CD14-positive monocyte (primary cell): ENCODE measurements at regions not wholly inside any gene's neighbourhood (a gene's known extent, or its start where the extent isn't known, plus 50 kb on each side); places are given as distances from the start of the nearest gene placed in this dataset.

Source experiments
- DNase-seq, 3 donors: peaks; one replicate each; pipeline ENCODE4 v3.0.0-alpha.2; 2011 to 2022
- H2AFZ ChIP-seq: 2 replicates; pipeline ENCODE4 v1.6.0; 2012; ENCODE audit warnings: mild to moderate bottlenecking, low read depth, low read length, inconsistent platforms; ENCODE audit not compliant: insufficient read depth, poor library complexity, severe bottlenecking
- H3K27ac ChIP-seq, 2 donors: 1 replicate in 1 of 2; 2 replicates in 1 of 2; pipeline ENCODE4 v1.5.1; 2012 to 2013; ENCODE audit warnings: low read length in 2 of 2, control low read depth in 1 of 2, inconsistent platforms in 1 of 2, low read depth in 1 of 2, mild to moderate bottlenecking in 1 of 2
- H3K27me3 ChIP-seq, 2 donors: one replicate each; pipeline versions ENCODE4 v1.6.0 to v1.6.1; 2011 to 2013; ENCODE audit warnings: low read length in 2 of 2; ENCODE audit not compliant: control insufficient read depth in 2 of 2, insufficient read depth in 2 of 2
- H3K36me3 ChIP-seq, 2 donors: replicated peaks in 1 of 2; 1 replicate in 1 of 2; 2 replicates in 1 of 2; pipeline versions ENCODE4 v1.5.1 to v1.6.1; 2012 to 2013; ENCODE audit warnings: low read length in 2 of 2, control low read depth in 1 of 2, inconsistent platforms in 1 of 2, mild to moderate bottlenecking in 1 of 2; ENCODE audit not compliant: insufficient read depth in 2 of 2, control insufficient read depth in 1 of 2
- H3K4me1 ChIP-seq, 2 donors: 1 replicate in 1 of 2; 2 replicates in 1 of 2; pipeline versions ENCODE4 v1.5.1 to v1.6.1; 2012 to 2013; ENCODE audit warnings: low read length in 2 of 2, control low read depth in 1 of 2, inconsistent platforms in 1 of 2, mild to moderate bottlenecking in 1 of 2, moderate library complexity in 1 of 2; ENCODE audit not compliant: insufficient read depth in 2 of 2, control insufficient read depth in 1 of 2
- H3K4me2 ChIP-seq: replicated peaks from 2 replicates; pipeline ENCODE3; 2012; ENCODE audit warnings: low read length, moderate library complexity, mild to moderate bottlenecking; ENCODE audit not compliant: poor library complexity, severe bottlenecking; ENCODE audit errors: extremely low read depth
- H3K4me3 ChIP-seq, 3 experiments: fragments of 200-600 bp in 1 of 3; sonication (generic) in 1 of 3; replicated peaks in 1 of 3; 1 replicate in 2 of 3; 2 replicates in 1 of 3; pipeline ENCODE4 v1.5.1; 2011 to 2013; ENCODE audit warnings: low read length in 3 of 3, mild to moderate bottlenecking in 3 of 3, control low read depth in 2 of 3, low read depth in 2 of 3, inconsistent platforms in 1 of 3, moderate library complexity in 1 of 3
- H3K79me2 ChIP-seq: 2 replicates; pipeline ENCODE4 v1.6.0; 2012; ENCODE audit warnings: mild to moderate bottlenecking, control low read depth, inconsistent platforms, low read length, moderate library complexity; ENCODE audit not compliant: insufficient read depth
- H3K9ac ChIP-seq: 2 replicates; pipeline ENCODE4 v1.6.0; 2017; ENCODE audit warnings: low read length, mild to moderate bottlenecking; ENCODE audit not compliant: insufficient read depth, poor library complexity, severe bottlenecking
- H3K9me3 ChIP-seq, 2 donors: replicated peaks in 1 of 2; 1 replicate in 1 of 2; 2 replicates in 1 of 2; pipeline versions ENCODE4 v1.5.1 to v1.6.1; 2012 to 2013; ENCODE audit warnings: low read length in 2 of 2, control low read depth in 1 of 2; ENCODE audit not compliant: control insufficient read depth in 1 of 2, insufficient read depth in 1 of 2
- H4K20me1 ChIP-seq: 2 replicates; pipeline ENCODE4 v1.6.0; 2012; ENCODE audit warnings: mild to moderate bottlenecking, low read length, control low read depth, moderate library complexity; ENCODE audit not compliant: insufficient read depth
- H3K27ac Mint-ChIP-seq, 7 donors: one replicate each; pipeline ENCODE4 v1.8.0; 2020; ENCODE audit warnings: mild to moderate bottlenecking in 7 of 7, mixed read lengths in 7 of 7, moderate library complexity in 6 of 7, inconsistent platforms in 2 of 7
- H3K27me3 Mint-ChIP-seq, 3 donors: one replicate each; pipeline ENCODE4 v1.8.0; 2021 to 2022; ENCODE audit warnings: low read depth in 3 of 3, mild to moderate bottlenecking in 3 of 3, mixed read lengths in 3 of 3, moderate library complexity in 3 of 3, inconsistent platforms in 1 of 3
- H3K36me3 Mint-ChIP-seq, 2 donors: one replicate each; pipeline ENCODE4 v1.8.0; 2020; ENCODE audit warnings: mixed read lengths in 2 of 2, inconsistent platforms in 1 of 2, mild to moderate bottlenecking in 1 of 2
- H3K4me1 Mint-ChIP-seq: one replicate; pipeline ENCODE4 v1.8.0; 2020; ENCODE audit warnings: mild to moderate bottlenecking, mixed read lengths
- H3K4me3 Mint-ChIP-seq, 2 donors: one replicate each; pipeline ENCODE4 v1.8.0; 2020; ENCODE audit warnings: mild to moderate bottlenecking in 2 of 2, mixed read lengths in 2 of 2, moderate library complexity in 1 of 2
- H3K9me3 Mint-ChIP-seq, 7 donors: one replicate each; pipeline ENCODE4 v1.8.0; 2020 to 2022; ENCODE audit warnings: mixed read lengths in 7 of 7, mild to moderate bottlenecking in 6 of 7, moderate library complexity in 6 of 7, inconsistent platforms in 2 of 7
- WGBS: methylation state at CpG from one replicate; pipeline ENCODE4 v1.1.5; 2013; ENCODE audit warnings: missing lambda C conversion rate; ENCODE audit not compliant: insufficient coverage; 5-methylcytosine and 5-hydroxymethylcytosine counted together
- intact Hi-C, 2 donors: fragments of 100-400 bp; cut with micrococcal nuclease; formaldehyde crosslinking; loops; one replicate each; pipeline versions ENCODE4 v1.15.0 to v1.15.1; 2023
- TF ChIP-seq, protein P1 (sequence below): fragments of 200-600 bp; IDR thresholded peaks from one replicate; pipeline ENCODE4 v1.8.0; 2022; ENCODE audit warnings: antibody characterized with exemption, mild to moderate bottlenecking

DNA sequence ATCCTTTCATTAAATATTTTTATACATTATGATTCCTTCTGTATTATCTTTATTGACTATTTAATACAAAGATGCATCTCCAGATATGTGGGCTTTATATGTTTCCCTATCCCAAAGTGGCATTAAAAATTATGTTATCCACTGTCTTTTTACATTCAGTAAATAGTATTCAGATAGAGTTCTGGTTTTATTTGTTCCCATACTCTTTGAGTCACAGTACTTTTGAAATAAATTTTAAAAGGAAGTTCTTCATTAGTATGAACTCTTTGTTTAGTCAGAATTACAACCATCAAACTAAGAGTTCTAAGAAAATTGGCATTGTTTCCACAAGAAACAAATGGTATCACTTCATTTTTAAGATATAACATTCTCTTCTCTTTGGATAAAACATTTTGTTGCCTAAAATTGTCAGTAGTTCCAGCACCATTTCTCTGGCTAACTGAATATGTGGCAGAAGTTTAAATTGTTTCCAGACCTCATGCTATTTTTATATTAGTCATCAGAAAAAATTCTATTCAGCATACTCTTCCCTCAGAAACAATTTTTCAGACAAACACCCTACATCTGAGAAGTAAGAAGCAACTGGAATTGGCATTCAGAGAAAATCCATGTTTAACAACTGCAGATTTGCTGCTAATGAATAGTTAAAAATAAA lies 88.5 kb upstream of the COL5A2 start:
- no peak overlapping the region for H3K27ac Mint-ChIP-seq
- Histone ChIP-seq H2AFZ (no peak overlapping the region), H3K27me3 (no peaks in the 10 kb centered on the region), H3K27ac (no peak overlapping the region), H3K4me2 (no peak overlapping the region), H3K79me2 (no peaks in the 10 kb centered on the region), H3K4me3 (no peak overlapping the region), H3K9ac (no peak overlapping the region), H4K20me1 (no peaks in the 10 kb centered on the region), H3K36me3 (no peaks in the 10 kb centered on the region), H3K4me1 (no peaks in the 10 kb centered on the region), H3K9me3 (no peaks in the 10 kb centered on the region)
- no peaks in the 10 kb centered on the region for H3K4me1 Mint-ChIP-seq
- H3K4me3 Mint-ChIP-seq, result no peak overlapping the region
- no peak for DNase-seq
- H3K9me3 Mint-ChIP-seq, result peaks cover 2 to 9% (median 7%) of the 10 kb centered on the region in 7 donors
- H3K36me3 Mint-ChIP-seq, result no peaks in the 10 kb centered on the region
- intact Hi-C loops, result no loop called here
- H3K27me3 Mint-ChIP-seq, result no peaks in the 10 kb centered on the region
- TF ChIP-seq, protein P1, sequence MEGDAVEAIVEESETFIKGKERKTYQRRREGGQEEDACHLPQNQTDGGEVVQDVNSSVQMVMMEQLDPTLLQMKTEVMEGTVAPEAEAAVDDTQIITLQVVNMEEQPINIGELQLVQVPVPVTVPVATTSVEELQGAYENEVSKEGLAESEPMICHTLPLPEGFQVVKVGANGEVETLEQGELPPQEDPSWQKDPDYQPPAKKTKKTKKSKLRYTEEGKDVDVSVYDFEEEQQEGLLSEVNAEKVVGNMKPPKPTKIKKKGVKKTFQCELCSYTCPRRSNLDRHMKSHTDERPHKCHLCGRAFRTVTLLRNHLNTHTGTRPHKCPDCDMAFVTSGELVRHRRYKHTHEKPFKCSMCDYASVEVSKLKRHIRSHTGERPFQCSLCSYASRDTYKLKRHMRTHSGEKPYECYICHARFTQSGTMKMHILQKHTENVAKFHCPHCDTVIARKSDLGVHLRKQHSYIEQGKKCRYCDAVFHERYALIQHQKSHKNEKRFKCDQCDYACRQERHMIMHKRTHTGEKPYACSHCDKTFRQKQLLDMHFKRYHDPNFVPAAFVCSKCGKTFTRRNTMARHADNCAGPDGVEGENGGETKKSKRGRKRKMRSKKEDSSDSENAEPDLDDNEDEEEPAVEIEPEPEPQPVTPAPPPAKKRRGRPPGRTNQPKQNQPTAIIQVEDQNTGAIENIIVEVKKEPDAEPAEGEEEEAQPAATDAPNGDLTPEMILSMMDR, result no peak

DNA sequence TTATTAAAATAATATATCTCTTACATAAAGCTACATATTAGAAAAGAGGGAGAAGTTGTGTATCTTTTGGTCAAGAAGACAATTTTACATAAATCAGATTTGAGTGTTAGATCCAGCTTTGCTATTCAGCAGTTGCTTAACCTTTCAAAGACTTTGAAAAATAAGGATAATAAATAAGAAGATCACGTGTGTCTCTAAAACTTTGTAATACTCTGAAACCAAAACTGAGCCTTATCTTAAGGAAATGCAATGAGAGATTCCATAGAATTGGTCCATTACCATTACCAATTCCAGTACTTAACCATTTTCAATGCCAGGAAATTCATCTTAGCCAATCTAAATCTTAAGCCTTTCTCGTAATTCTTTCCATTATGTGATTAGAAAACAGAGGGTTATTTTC lies 89.2 kb upstream of the COL5A2 start:
- H3K9me3 ChIP-seq, result no peaks in the 10 kb centered on the region

More for the DNA sequence above, 89.2 kb upstream of the COL5A2 start:
- intact Hi-C loops, result no loop called here
- DNase-seq, result no peak
- H3K27me3 Mint-ChIP-seq, result no peaks in the 10 kb centered on the region
- no peak overlapping the region for H3K4me3 ChIP-seq
- no peaks in the 10 kb centered on the region for H3K4me1 ChIP-seq
- no peaks in the 10 kb centered on the region for H3K36me3 Mint-ChIP-seq
- no peak overlapping the region for H3K4me3 Mint-ChIP-seq
- H3K27ac Mint-ChIP-seq, result no peak overlapping the region
- TF ChIP-seq, protein P1, result no peak
- WGBS, result no CpG with 5 or more reads among the region's 2 CpGs
- no peaks in the 10 kb centered on the region for H3K27me3 ChIP-seq
- H3K9me3 Mint-ChIP-seq, result peaks cover 2 to 9% (median 7%) of the 10 kb centered on the region in 7 donors
- H3K36me3 ChIP-seq, result no peaks in the 10 kb centered on the region
- H4K20me1 ChIP-seq, result no peaks in the 10 kb centered on the region
- H3K9ac ChIP-seq, result no peak overlapping the region
- no peaks in the 10 kb centered on the region for H3K4me1 Mint-ChIP-seq
- no peak overlapping the region for H3K27ac ChIP-seq
- H3K4me2 ChIP-seq, result no peak overlapping the region
- no peak overlapping the region for H2AFZ ChIP-seq
- no peaks in the 10 kb centered on the region for H3K79me2 ChIP-seq
